Uterus (tissue), 2 donors: ENCODE measurements at regions not wholly inside any gene's neighbourhood (a gene's known extent, or its start where the extent isn't known, plus 50 kb on each side); places are given as distances from the start of the nearest gene placed in this dataset.

Source experiments
- CTCF ChIP-seq, 4 experiments: fragments of 200-600 bp in 2 of 4; fragments of 450-650 bp in 2 of 4; sonication (generic) in 2 of 4; IDR thresholded peaks; one replicate each; pipeline ENCODE4 v1.5.1; 2016 to 2019; ENCODE audit warnings: antibody characterized with exemption in 4 of 4, mild to moderate bottlenecking in 2 of 4, moderate library complexity in 1 of 4
- POLR2A ChIP-seq, 2 donors: fragments of 450-650 bp; IDR thresholded peaks; one replicate each; pipeline ENCODE4 v1.6.1; 2016; ENCODE audit warnings: antibody characterized with exemption in 2 of 2, mild to moderate bottlenecking in 1 of 2, moderate library complexity in 1 of 2

GRCh38 chr10:36017137-36017536 lies 375.0 kb upstream of the FZD8 start:
- TF ChIP-seq POLR2A (IDR thresholded peaks at IDR 0.05) (no peak), CTCF (IDR thresholded peaks at IDR 0.05) (no peak)
